HG03460 (cell line): ENCODE measurements at regions not wholly inside any gene's neighbourhood (a gene's known extent, or its start where the extent isn't known, plus 50 kb on each side); places are given as distances from the start of the nearest gene placed in this dataset.
"Not testable (repeated sequence)": the region's sequence is repeated elsewhere in the genome, so short reads cannot be mapped to it uniquely, and the experiment has no call there.

ENCODE experiments used
- ATAC-seq: cut with Tn5 transposase; IDR thresholded peaks from one replicate; pipeline ENCODE4 v1.9.1; 2021; ENCODE audit not compliant: unreplicated experiment

DNA sequence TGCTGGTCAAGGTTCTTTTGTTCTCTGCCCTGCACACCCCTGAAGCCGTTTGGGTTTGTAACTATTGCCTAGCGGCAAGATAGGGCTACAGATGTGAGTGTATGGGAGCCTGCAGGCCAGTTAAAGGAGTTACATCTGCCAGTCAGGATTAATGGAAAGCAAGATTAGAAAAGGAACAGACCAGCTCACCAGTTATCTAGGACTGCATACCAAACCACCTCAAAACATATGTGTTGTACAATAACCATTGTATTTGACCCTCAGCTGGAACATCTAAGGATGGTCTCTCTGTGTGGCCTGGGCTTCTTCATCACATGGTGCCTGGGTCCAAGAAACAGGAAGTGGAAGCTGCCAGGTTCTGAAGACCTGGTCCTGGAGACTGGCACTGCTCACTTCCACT lies 52.5 kb upstream of the FBXO28 start:
- ATAC-seq, result no peak

DNA sequence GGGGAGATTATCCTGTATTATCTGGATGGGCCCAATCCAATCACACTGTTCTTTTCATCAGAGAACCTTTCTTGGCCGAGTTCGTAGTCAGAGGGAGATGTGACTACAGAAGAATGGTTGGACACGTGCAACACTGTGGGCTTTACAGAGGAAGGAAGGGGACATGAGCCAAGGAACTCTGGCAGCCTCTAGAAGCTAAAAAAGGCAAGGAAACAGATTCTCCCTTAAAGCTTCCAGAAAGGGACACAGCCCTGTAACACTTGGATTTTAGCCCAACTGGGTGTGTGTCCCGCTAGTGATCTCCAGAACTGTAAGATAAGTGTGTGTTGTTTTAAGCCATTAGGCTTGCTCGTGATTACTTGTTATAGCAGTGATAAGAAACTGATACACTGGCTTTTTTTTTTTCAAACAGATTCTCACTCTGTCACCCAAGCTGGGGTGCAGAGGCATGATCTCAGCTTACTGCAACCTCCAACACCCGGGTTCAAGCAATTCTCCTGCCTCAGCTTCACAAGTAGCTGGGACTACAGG lies 53.9 kb upstream of the FBXO28 start:
- no peak for ATAC-seq

DNA sequence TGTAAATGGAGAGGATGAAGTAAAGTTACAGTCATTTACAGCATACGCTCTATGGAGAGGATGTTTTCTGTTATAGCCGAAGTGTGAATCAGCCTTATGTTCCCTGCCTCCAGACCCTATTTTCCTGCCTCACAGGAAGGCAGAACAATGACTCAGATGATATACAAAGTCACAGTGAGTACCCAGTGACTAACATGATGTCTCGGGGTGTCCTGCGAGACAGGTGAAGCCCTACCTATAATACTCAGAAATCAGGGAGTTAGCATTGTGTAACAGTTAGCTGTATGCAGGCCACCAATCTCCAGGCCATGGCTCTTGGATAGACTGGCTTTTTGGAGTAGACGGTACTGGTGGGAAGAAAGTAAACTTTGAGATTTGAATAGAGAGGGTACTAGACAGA lies 55.6 kb upstream of the FBXO28 start:
- no peak for ATAC-seq

DNA sequence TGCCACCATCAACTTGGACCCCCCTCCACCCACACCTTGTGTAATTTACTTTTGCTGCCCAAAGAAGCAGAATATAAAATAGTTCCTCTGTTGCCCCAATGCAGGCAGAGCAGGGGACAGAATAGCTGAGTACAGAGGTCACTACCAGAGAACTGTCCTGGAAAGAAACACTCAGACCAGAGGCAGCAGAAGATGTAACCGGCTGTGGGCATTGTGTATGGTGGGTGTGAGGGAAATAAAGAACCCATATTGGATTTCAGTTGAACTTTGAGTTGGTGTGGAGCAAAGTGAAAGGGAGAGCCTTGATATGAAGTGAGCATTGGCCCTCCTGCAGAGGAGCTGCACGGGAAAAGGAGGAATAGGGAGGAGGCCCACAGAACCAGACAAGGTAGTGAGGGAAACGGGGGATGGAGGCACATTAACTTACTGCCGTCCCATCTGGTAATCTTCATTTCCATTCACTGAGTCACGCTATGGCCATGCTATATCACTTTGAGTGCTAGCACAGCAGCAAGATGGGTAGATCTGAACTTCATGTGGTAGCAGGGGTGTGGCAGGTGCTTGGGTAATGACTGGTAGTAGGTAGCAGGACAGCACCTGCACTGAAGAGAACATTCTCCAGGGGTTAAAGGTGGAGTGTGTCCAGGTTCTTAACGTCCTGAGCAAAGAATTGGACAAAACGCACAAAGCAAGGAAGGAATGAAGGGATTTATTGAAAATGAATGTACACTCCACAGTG lies 56.3 kb upstream of the FBXO28 start:
- no peak for ATAC-seq

DNA sequence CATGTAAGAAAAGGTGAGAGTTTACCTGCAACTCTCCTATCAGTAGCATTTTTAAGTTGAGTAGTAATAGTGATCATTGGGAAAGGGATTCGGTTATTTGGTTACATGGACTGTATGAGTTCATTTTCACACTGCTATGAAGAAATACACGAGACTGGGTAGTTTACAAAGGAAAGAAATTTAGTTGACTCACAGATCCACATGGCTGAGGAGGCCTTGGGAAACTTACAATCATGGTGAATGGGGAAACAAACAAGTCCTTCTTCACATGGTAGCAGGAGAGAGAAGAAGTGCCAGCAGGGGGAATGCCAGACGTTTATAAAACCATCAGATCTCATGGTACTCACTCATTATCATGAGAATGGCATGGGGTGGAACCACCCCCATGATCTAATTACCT lies 59.3 kb upstream of the FBXO28 start:
- no peak for ATAC-seq

DNA sequence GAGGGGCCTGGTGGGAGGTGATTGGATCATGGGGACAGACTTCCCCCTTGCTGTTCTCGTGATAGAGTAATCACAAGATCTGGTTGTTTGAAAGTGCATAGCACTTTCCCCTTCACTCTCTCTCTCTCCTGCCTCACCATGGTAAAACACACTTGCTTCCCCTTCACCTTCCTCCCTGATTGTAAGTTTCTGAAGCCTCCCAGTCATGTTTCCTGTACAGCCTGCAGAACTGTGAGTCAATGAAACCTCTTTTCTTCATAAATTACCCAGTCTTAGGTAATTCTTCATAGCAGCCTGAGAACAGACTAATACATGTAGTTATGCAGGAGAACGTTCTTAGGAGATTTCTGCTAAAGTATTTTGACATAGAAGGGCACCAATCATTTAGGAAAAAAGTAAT lies 59.9 kb upstream of the FBXO28 start:
- ATAC-seq, result no peak

DNA sequence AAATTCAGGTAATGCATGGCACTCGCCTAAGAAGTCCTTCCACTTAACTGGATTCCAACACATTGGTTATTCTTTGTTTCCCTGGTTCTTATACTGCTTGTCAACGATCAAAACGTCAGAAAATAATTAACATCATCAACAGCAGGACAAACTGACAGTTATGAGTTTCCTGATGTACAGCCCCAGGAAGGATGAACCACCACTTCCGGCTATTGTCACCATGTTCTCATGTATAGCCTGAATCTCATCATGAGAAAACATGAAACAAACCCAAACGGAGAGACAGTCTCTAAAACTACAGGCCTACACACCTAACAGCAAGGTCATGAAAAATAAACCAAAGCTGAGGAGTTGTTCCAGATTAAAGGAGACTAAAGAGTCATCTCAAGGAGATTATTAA lies 60.5 kb upstream of the FBXO28 start:
- no peak for ATAC-seq

DNA sequence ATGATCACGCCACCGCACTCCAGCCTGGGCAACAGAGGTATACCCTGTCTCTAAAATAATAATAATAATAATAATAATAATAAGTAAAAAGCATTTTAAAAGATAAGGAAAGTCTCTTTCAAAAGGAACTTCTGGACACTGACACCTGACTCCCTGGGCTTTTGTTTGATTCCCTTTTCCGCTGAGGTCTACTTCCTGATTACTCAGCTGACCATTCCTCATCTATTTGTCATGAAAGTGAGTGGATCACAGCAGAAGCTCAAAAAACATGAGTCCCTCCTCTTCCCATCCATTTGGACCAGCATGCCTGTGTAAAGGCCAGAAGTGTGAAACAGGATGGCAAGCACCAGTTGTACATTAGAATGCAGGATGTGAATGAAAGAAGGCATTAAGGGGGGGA lies 61.1 kb upstream of the FBXO28 start:
- ATAC-seq, result no peak

DNA sequence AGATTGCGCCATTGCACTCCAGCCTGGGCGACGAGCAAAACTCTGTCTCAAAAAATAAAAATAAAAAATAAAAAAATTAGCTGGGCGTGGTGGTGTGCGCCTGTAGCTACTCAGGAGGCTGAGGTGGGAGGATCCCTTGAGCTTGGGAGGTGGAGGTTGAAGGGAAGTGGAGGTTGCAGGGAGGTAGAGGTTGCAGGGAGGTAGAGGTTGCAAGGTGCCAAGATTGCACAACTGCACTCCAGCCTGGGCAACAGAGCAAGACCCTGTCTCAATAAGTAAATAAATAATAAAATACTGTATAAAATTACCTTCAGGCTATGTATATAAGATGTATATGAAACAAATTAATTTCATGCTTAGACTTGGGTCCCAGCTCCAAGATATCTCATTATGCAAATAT lies 62.1 kb upstream of the FBXO28 start:
- not testable (repeated sequence) for ATAC-seq

DNA sequence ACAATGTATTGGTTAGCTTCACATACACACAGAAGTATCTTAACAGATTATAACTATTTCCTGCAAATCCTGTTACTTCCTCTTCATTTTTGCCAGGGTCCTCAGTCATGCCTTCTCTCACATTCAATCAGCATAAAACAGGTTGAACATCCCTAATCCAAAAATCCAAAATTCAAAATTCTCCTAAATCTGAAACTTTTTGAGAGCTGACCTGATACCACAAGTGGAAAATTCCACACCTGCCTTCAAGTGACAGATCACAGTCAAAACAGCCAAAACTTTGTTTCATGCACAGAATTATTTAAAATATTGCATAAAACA lies 62.9 kb upstream of the FBXO28 start:
- ATAC-seq, result no peak

DNA sequence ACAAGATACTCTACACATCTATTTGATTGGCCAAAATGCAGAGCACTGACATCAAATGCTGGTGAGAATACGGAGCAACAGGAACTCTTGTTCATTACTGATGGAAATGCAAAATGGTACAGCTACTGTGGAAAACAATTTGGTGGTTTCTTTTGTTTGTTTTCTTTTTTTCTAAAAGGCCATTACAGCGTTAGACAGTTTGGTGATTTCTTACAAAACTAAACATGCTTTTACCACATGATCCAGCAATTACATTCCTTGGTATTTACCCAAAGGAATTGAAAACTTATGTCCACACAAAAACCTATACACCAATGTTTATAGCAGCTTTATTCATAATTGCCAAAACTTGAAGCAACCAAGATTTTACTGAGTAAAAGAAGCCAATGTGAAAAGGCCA lies 66.4 kb upstream of the FBXO28 start:
- ATAC-seq, result no peak

DNA sequence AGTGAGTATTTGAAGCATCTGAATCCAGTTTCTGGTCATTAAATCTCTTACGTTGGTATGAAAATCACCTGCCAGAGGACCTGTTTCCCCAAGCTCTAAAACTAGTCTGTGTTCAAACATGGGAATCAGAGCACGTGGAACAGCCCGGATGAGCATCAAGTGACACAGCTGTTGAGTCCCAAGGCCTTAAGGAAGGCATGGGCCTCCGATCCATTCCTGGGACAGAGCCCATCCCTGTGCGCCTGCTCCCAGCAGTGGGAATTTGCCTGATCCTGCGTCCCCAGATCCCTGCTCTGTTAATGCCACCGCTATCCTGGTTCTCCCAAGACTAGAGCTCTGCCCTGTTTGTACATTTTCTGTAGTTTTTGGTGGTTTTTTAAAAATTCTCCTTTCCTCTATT lies 68.4 kb upstream of the FBXO28 start:
- ATAC-seq, result no peak

DNA sequence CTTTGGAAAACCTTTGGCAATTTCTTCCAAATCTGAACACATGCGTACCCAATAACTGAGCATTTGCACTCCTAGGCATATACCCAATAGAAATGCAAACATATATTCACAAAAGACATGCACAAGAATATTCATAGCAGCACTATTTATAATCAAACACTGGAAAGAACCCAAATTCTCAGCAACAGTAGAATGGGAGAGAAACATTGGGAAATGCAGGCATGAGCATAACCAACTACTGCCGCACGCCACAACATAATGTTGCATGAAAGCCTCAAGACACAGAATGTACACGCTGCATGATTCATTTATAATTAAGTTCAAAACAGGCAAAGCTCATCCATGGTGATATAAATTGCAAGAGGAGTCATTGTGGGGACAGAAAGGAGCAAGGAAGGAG lies 69.5 kb upstream of the FBXO28 start:
- no peak for ATAC-seq

DNA sequence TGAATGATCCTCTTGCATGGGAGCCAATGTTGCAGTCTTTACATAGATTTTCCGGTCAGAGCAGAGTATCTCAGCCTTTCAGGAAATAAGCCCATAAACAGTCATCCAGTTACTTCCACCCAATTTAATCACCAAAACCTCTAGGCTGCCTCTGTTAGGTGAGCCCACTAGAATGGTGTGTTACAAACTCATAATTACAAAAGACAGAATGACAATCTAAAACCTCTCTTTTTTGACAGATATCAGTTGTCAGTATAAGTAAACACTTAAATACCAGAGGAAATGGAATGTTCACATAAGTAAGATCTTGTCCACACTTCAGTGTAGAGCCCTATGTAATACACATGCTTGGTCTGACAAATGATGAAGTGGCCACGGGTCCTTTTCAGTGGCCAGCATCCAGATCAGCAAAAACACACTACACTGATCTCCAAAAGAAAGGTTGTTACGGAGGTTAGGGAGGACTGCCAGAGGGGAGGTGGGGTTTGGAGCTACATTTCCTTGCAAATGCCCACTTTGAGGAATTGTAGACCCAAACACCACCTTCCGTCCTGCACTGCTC lies 71.3 kb upstream of the FBXO28 start:
- ATAC-seq, result no peak

DNA sequence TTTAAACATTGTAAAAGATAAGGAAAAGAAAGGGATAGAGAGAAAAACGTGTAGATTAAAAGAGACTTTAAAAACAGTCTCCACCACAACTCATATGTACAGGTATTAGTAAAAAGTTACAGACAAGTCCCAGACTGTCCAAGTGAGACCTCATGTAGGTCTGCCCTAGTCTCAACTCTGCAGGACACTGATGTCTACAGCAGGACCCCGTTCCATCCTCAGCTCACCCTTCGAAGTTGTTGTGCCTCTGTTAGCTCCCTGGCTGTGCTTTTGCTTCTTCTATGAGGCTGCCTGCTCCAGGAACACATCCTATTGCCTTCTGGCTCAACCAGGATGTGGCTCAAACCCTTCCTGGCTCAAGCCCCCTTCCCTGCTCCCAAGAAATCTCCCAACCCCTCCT lies 72.9 kb upstream of the FBXO28 start:
- ATAC-seq, result no peak

DNA sequence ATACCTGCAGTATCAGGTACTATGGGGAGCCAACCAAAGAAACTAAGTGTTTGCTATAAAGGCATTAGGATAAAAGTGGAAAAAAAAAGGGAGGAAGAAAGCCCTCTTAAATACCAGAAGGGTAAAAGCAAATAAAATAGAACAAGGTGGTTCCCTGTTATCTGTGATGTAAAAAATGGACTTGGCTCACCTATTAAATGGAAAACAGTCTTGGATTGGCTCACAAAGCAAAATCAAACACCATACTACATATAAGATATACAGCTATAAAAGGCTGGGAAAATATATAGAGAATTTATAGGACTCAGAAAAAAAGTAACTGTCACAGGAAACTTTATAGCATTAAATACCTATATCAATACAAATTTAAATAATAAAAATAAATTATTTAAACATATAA lies 73.5 kb upstream of the FBXO28 start:
- not testable (repeated sequence) for ATAC-seq

DNA sequence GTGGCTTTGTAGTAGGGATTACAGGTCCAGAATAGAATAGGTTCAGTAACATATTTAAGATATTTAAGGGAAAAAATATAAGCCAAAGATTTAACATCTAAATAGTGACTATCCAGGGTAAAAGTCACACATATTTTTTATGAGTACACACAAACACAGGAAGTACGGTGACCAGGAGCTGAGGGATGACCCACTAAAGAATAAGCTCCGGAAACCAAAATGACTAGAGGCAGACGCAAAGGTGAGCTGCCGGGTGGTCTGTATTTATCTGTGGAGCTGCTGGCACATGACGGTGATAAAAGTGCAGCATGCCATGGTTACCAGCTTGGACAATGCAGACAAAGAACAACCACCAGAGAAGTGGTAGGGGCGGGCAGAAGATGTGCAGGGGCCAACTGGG lies 73.9 kb upstream of the FBXO28 start:
- not testable (repeated sequence) for ATAC-seq

DNA sequence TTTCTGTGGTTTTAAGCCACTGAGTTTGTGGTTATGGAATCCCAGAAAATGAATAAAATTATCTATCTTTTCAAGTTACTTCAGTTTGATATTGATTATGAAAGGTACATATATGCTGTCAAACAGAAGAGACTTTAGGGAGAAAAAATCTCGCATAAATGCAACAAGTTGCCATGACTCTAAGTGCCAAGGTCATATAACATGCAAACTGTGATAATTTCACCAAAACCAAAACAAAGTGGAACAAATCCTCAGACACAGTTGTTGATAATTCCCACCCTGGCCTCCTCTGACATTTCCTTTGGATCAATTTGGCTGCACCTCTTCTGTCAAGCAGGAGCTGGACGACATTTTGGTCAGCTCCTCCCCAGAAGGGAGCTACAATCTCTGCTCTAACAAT lies 75.1 kb upstream of the FBXO28 start:
- not testable (repeated sequence) for ATAC-seq

DNA sequence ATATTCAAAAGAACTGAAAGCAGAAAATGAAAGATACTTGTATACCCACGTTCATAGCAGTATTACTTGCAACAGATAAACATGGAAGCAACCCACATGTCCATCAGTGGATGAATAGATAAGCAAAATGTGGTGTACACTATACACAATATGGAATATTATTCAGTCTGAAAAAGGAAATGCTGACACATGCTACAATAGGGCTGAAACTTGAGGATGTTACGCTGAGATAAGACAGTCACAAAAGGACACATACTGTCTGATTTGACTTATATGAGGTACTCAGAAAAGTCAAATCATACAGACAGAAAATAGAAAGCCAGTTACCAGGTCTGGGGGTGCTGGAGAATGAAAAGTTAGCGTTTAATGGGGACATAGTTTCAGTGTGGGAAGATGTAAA lies 76.5 kb upstream of the FBXO28 start:
- not testable (repeated sequence) for ATAC-seq

DNA sequence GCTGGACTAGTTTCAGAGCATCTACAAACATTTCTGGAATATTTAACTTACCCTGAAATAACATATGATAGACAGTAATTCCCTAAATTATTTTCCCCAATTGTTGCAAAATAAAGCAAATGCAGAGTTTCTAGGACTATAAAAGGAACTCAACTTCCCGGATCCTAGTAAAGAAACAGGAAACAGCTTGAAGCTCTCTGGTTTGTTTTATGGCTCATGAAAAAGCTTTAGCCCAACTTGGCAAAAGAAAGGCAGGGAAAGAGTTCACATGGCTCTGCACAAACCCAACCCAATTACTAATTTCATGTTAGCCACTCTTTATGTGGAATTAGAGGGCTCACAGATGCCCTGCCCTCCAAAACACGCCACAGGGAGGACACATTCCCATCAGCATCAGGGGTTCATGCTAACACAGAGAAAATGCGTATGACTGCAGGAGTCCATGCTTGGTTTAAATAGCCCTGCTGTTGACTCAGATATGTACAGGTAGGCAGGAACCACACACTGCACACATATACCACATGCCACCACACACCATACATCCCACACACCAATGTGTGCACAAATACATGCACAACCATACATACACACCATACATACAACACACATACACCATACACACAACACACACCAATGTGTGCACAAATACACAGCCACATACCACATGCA lies 81.2 kb upstream of the FBXO28 start:
- not testable (repeated sequence) for ATAC-seq

DNA sequence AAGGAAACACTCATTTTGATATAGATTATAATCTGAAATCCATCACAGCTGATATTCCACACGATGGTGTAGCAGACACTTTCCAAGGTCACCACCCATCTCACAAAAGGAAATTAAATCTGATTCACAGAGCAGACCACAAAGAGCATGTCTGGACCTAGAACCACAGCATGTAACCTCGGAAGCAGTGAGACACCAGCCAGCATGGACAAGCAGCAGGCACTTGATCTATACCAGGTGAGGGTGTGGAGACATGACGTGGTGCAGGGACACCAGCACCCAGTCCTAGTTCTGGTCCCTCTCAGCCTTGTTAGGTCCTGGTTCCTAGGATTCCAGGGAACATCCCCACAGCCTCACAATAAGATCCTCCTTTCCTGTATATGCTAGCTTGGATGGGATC lies 81.9 kb upstream of the FBXO28 start:
- ATAC-seq, result not testable (repeated sequence)

DNA sequence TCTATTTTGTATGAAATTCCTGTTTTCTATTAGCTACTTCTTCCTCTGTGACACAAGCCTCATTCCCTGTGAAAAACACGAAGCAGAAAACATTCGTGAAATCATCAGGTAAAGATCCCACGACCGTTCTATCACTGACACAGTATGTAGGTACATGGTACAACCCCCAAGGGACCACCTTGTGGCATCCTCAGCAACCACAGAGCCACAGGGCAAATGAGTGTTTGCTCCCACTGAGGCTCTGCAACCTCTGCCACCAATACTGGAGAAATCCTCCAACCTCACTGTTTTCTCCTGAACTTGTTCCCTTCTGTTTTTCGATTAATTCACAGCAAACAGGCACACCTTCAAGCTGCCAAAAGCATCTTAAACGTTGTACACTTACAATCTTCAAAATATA lies 83.7 kb upstream of the FBXO28 start:
- not testable (repeated sequence) for ATAC-seq
